H9 (cell line): ENCODE measurements at regions not wholly inside any gene's neighbourhood (a gene's known extent, or its start where the extent isn't known, plus 50 kb on each side); places are given as distances from the start of the nearest gene placed in this dataset.

Experiments
- DNase-seq: peaks from one replicate; pipeline ENCODE4 v3.0.0-alpha.2; 2017
- H2AFZ ChIP-seq: one replicate; pipeline ENCODE4 v1.6.1; 2013; ENCODE audit warnings: mild to moderate bottlenecking, low read length, control low read depth, moderate library complexity
- H2AK5ac ChIP-seq: 2 replicates; pipeline ENCODE4 v1.6.1; 2013; ENCODE audit warnings: low read length, control low read depth, mixed read lengths; ENCODE audit not compliant: insufficient read length
- H2BK120ac ChIP-seq: one replicate; pipeline ENCODE4 v1.6.1; 2013; ENCODE audit warnings: low read depth, mild to moderate bottlenecking, low read length, control low read depth, inconsistent platforms; ENCODE audit not compliant: poor library complexity, severe bottlenecking
- H2BK12ac ChIP-seq: 2 replicates; pipeline ENCODE4 v1.6.1; 2013; ENCODE audit warnings: low read length, control low read depth, mixed read lengths, low read depth; ENCODE audit not compliant: insufficient read length
- H2BK15ac ChIP-seq: 2 replicates; pipeline ENCODE4 v1.6.1; 2013; ENCODE audit warnings: low read depth, low read length, control low read depth
- H2BK20ac ChIP-seq: one replicate; pipeline ENCODE4 v1.6.1; 2013; ENCODE audit warnings: low read depth, mild to moderate bottlenecking, low read length, control low read depth, inconsistent platforms; ENCODE audit not compliant: poor library complexity, severe bottlenecking
- H2BK5ac ChIP-seq: 2 replicates; pipeline ENCODE4 v1.6.1; 2013; ENCODE audit warnings: low read length, control low read depth, mixed read lengths; ENCODE audit not compliant: insufficient read length
- H3K14ac ChIP-seq: 2 replicates; pipeline ENCODE4 v1.6.1; 2013; ENCODE audit warnings: low read length, control low read depth; ENCODE audit not compliant: insufficient read depth
- H3K18ac ChIP-seq: 2 replicates; pipeline ENCODE4 v1.6.1; 2013; ENCODE audit warnings: low read depth, mild to moderate bottlenecking, mixed read lengths, low read length, control low read depth; ENCODE audit not compliant: insufficient read length
- H3K23ac ChIP-seq: 2 replicates; pipeline ENCODE4 v1.6.1; 2013; ENCODE audit warnings: low read length, control low read depth, mixed read lengths, low read depth; ENCODE audit not compliant: insufficient read length
- H3K23me2 ChIP-seq: 2 replicates; pipeline ENCODE4 v1.6.1; 2013; ENCODE audit warnings: low read depth, mild to moderate bottlenecking, mixed read lengths, low read length, control low read depth; ENCODE audit not compliant: insufficient read length, poor library complexity, severe bottlenecking
- H3K27ac ChIP-seq: 2 replicates; pipeline ENCODE4 v1.5.1; 2013; ENCODE audit warnings: low read length, control low read depth, mixed read lengths, low read depth; ENCODE audit not compliant: insufficient read length
- H3K27me3 ChIP-seq: 2 replicates; pipeline ENCODE4 v1.6.1; 2013; ENCODE audit warnings: low read length, control low read depth, inconsistent platforms; ENCODE audit not compliant: insufficient read depth
- H3K4ac ChIP-seq: 2 replicates; pipeline ENCODE4 v1.6.1; 2013; ENCODE audit warnings: low read depth, mild to moderate bottlenecking, control low read depth, inconsistent platforms, low read length, moderate library complexity
- H3K4me1 ChIP-seq: 2 replicates; pipeline ENCODE4 v1.6.1; 2013; ENCODE audit warnings: low read length, control low read depth, inconsistent platforms; ENCODE audit not compliant: insufficient read depth
- H3K4me2 ChIP-seq: 2 replicates; pipeline ENCODE4 v1.6.1; 2013; ENCODE audit warnings: low read length, control low read depth, mixed read lengths; ENCODE audit not compliant: insufficient read length, insufficient read depth
- H3K56ac ChIP-seq: 2 replicates; pipeline ENCODE4 v1.6.1; 2013; ENCODE audit warnings: low read depth, mild to moderate bottlenecking, mixed read lengths, low read length, control low read depth; ENCODE audit not compliant: insufficient read length
- H3K79me1 ChIP-seq: 2 replicates; pipeline ENCODE4 v1.6.1; 2013; ENCODE audit warnings: low read depth, mild to moderate bottlenecking, moderate library complexity, low read length, control low read depth, inconsistent platforms; ENCODE audit not compliant: insufficient read depth, poor library complexity, severe bottlenecking
- H3K79me2 ChIP-seq: 2 replicates; pipeline ENCODE4 v1.6.1; 2013; ENCODE audit warnings: low read length, control low read depth, inconsistent platforms; ENCODE audit not compliant: insufficient read depth
- H3K9ac ChIP-seq: 2 replicates; pipeline ENCODE4 v1.6.1; 2013; ENCODE audit warnings: low read length, control low read depth, mixed read lengths; ENCODE audit not compliant: insufficient read length; ENCODE audit errors: extremely low read depth
- H3K9me3 ChIP-seq: one replicate; pipeline ENCODE4 v1.6.1; 2013; ENCODE audit warnings: low read depth, low read length, inconsistent platforms; ENCODE audit not compliant: control insufficient read depth
- H3T11ph ChIP-seq: one replicate; pipeline ENCODE4 v1.6.1; 2013; ENCODE audit warnings: mild to moderate bottlenecking, low read length, control low read depth, inconsistent platforms
- H4K20me1 ChIP-seq: one replicate; pipeline ENCODE4 v1.6.1; 2013; ENCODE audit not compliant: control insufficient read depth, insufficient read length, insufficient read depth
- H4K5ac ChIP-seq: 2 replicates; pipeline ENCODE4 v1.6.1; 2013; ENCODE audit warnings: low read depth, mild to moderate bottlenecking, mixed read lengths, low read length, control low read depth; ENCODE audit not compliant: insufficient read length
- H4K8ac ChIP-seq: replicated peaks from 2 replicates; pipeline ENCODE4 v1.6.1; 2013; ENCODE audit warnings: low read length, control low read depth, mixed read lengths, low read depth; ENCODE audit not compliant: insufficient read length
- H4K91ac ChIP-seq: 2 replicates; pipeline ENCODE4 v1.6.1; 2013; ENCODE audit warnings: low read depth, mild to moderate bottlenecking, moderate library complexity, mixed read lengths, low read length, control low read depth; ENCODE audit not compliant: insufficient read length
- H3K27ac Mint-ChIP-seq, 3 experiments: 2 replicates in 2 of 3; 3 replicates in 1 of 3; pipeline ENCODE4 v1.8.0; 2020 to 2021; ENCODE audit warnings: mixed read lengths in 3 of 3, mild to moderate bottlenecking in 1 of 3, moderate library complexity in 1 of 3
- H3K27me3 Mint-ChIP-seq: 2 replicates; pipeline ENCODE4 v1.8.0; 2021; ENCODE audit warnings: low read depth, mild to moderate bottlenecking, moderate library complexity, mixed read lengths
- H3K36me3 Mint-ChIP-seq, 3 experiments: 2 replicates in 2 of 3; 3 replicates in 1 of 3; pipeline ENCODE4 v1.8.0; 2020 to 2021; ENCODE audit warnings: low read depth in 3 of 3, mixed read lengths in 3 of 3; ENCODE audit not compliant: insufficient read depth in 1 of 3
- H3K4me1 Mint-ChIP-seq, 2 experiments: 2 replicates each; pipeline ENCODE4 v1.8.0; 2020; ENCODE audit warnings: mixed read lengths in 2 of 2
- H3K4me3 Mint-ChIP-seq, 2 experiments: 2 replicates in 1 of 2; 3 replicates in 1 of 2; pipeline ENCODE4 v1.8.0; 2020 to 2021; ENCODE audit warnings: mild to moderate bottlenecking in 2 of 2, mixed read lengths in 2 of 2, moderate library complexity in 1 of 2
- H3K9me3 Mint-ChIP-seq, 2 experiments: 2 replicates in 1 of 2; 3 replicates in 1 of 2; pipeline ENCODE4 v1.8.0; 2020; ENCODE audit warnings: mild to moderate bottlenecking in 2 of 2, mixed read lengths in 2 of 2, moderate library complexity in 1 of 2
- WGBS: extraction: QIAGEN DNeasy Blood & Tissue Kit; methylation state at CpG from one replicate; pipeline ENCODE4 v1.1.7; 2013; ENCODE audit warnings: missing lambda C conversion rate, low lambda C conversion rate, mixed read lengths; ENCODE audit not compliant: insufficient read length; ENCODE audit errors: extremely low coverage; 5-methylcytosine and 5-hydroxymethylcytosine counted together
- TF ChIP-seq, protein P1 (sequence below): fragments of 200-600 bp; sonication (generic); conservative IDR thresholded peaks from 3 replicates; pipeline ENCODE4 v1.8.0; 2021; ENCODE audit warnings: antibody characterized with exemption, mild to moderate bottlenecking

DNA sequence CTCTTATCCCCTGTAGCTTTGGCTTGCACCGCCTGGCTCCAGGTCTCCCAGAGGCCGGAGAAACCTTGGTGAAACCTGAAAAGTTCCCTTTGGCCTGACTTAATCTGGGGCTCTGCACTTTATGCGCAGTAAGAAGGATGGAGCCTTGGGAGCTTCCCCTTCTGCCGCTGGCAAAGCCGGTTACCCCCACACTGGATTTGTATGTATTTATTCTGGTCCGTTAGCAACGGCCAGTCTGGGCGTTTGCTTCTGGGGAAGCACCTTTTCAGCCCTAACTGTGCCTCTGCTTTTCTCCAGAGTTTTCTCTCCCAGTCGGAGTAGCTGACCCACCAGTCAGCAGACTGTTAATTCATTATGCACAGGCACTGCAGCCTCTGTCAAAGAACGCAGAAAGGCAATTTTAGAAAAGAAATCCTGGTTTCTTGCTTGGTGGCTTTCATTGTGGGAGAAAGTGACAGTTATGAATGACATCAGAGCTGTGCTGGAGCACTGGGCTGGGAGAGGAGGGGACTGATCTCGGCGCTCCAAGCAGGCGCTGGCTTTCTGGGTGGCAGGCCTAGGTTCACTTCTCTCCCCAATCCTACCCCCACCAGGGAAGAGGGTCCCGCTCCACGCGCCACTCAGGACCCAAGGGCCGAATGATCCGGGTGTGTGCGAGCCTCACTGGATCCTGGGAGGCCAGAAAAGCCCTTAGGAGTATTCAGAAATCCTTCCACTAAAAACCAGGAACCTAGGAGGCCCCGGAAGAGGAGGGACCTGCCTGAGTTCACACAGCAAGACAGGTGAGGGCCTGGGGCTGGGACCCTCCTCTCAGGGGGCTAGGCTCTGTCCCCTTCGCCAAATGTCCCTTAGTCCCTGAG, 70.2 kb downstream of the RTL6 start:
- no CpG with 5 or more reads among the region's 21 CpGs for WGBS

More for the DNA sequence above, 70.2 kb downstream of the RTL6 start:
- no peak overlapping the region for H3K27ac ChIP-seq
- H3K27ac Mint-ChIP-seq = peak overlapping the region in 2 of 3 experiments; percentile 18 to 34; a peak in 1 of 7 replicates
- H3K14ac ChIP-seq = no peak overlapping the region
- no peak overlapping the region for H4K5ac ChIP-seq
- no peak overlapping the region for H3K4me2 ChIP-seq
- no peak overlapping the region for H3K18ac ChIP-seq
- no peak for DNase-seq
- H2AFZ ChIP-seq = no peak overlapping the region
- no peak overlapping the region for H3K23ac ChIP-seq
- H2BK15ac ChIP-seq = no peak overlapping the region
- no peak overlapping the region for H2BK20ac ChIP-seq
- no peaks in the 10 kb centered on the region for H4K20me1 ChIP-seq
- no peak overlapping the region for H4K8ac ChIP-seq
- no peaks in the 10 kb centered on the region for H3K36me3 Mint-ChIP-seq
- no peaks in the 10 kb centered on the region for H3K79me1 ChIP-seq
- H3K4me3 Mint-ChIP-seq = no peak overlapping the region
- no peaks in the 10 kb centered on the region for H3K23me2 ChIP-seq
- H2BK120ac ChIP-seq = no peak overlapping the region
- H3K27me3 Mint-ChIP-seq = peaks cover 2% of the 10 kb centered on the region
- H2AK5ac ChIP-seq = no peak overlapping the region
- no peak overlapping the region for H2BK5ac ChIP-seq
- H3K4me1 ChIP-seq = peaks cover 4% of the 10 kb centered on the region; the same call in 1 of the 2 replicates
- H3T11ph ChIP-seq = no peak overlapping the region
- no peaks in the 10 kb centered on the region for H3K79me2 ChIP-seq
- peaks cover 19 to 31% of the 10 kb centered on the region in 2 experiments for H3K4me1 Mint-ChIP-seq
- H3K9me3 Mint-ChIP-seq = no peaks in the 10 kb centered on the region
- no peak overlapping the region for H3K4ac ChIP-seq
- no peaks in the 10 kb centered on the region for H3K27me3 ChIP-seq
- no peak overlapping the region for H2BK12ac ChIP-seq
- no peak overlapping the region for H3K56ac ChIP-seq
- H3K9ac ChIP-seq = no peak overlapping the region
- no peaks in the 10 kb centered on the region for H3K9me3 ChIP-seq
- TF ChIP-seq, protein P1, sequence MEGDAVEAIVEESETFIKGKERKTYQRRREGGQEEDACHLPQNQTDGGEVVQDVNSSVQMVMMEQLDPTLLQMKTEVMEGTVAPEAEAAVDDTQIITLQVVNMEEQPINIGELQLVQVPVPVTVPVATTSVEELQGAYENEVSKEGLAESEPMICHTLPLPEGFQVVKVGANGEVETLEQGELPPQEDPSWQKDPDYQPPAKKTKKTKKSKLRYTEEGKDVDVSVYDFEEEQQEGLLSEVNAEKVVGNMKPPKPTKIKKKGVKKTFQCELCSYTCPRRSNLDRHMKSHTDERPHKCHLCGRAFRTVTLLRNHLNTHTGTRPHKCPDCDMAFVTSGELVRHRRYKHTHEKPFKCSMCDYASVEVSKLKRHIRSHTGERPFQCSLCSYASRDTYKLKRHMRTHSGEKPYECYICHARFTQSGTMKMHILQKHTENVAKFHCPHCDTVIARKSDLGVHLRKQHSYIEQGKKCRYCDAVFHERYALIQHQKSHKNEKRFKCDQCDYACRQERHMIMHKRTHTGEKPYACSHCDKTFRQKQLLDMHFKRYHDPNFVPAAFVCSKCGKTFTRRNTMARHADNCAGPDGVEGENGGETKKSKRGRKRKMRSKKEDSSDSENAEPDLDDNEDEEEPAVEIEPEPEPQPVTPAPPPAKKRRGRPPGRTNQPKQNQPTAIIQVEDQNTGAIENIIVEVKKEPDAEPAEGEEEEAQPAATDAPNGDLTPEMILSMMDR = no peak
- no peak overlapping the region for H4K91ac ChIP-seq
